ENCODE measurements at regions not wholly inside any gene's neighbourhood (a gene's known extent, or its start where the extent isn't known, plus 50 kb on each side); places are given as distances from the start of the nearest gene placed in this dataset.

DNA sequence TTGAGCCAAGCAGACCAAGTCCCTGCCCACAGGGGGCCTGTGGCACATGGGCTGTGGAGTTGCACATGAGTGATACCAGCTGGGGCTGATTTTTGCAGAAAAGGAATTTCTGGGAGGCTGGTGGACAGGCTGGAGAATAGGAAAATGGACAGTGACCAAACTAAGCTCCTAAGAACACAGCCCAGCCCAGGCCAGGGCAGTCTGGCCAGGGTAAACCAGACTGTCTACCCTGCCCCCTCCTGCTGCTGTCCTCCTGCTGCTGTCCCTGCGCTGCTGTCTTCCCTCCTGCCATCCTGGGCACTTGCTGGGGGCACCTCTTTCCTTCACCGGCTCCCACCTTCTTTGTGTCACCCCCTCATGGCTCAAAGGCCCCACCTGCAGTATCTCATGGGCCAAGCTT lies 219.2 kb downstream of the ZIC5 start:
- Histone ChIP-seq H3K4me1 (ENCODE audit: insufficient read depth) (no peaks in the 10 kb centered on the region), H3K4me2 (no peak overlapping the region), H3K27me3 (peaks cover 3% of the 10 kb centered on the region), H3K9me3 (ENCODE audit: low read depth) (no peaks in the 10 kb centered on the region), H3K9me2 (replicated peaks; ENCODE audit: insufficient read depth) (no peaks in the 10 kb centered on the region), H3K79me2 (no peaks in the 10 kb centered on the region), H3K4me3 (no peak overlapping the region), H2AFZ (no peak overlapping the region), H3K27ac (no peak overlapping the region), H3K36me3 (replicated peaks; ENCODE audit: insufficient read depth, low read depth) (no peaks in the 10 kb centered on the region), H4K20me1 (ENCODE audit: insufficient read depth, poor library complexity, severe bottlenecking) (no peaks in the 10 kb centered on the region)
- no peak for DNase-seq (ENCODE audit: low spot score)
- TF ChIP-seq, protein P1, sequence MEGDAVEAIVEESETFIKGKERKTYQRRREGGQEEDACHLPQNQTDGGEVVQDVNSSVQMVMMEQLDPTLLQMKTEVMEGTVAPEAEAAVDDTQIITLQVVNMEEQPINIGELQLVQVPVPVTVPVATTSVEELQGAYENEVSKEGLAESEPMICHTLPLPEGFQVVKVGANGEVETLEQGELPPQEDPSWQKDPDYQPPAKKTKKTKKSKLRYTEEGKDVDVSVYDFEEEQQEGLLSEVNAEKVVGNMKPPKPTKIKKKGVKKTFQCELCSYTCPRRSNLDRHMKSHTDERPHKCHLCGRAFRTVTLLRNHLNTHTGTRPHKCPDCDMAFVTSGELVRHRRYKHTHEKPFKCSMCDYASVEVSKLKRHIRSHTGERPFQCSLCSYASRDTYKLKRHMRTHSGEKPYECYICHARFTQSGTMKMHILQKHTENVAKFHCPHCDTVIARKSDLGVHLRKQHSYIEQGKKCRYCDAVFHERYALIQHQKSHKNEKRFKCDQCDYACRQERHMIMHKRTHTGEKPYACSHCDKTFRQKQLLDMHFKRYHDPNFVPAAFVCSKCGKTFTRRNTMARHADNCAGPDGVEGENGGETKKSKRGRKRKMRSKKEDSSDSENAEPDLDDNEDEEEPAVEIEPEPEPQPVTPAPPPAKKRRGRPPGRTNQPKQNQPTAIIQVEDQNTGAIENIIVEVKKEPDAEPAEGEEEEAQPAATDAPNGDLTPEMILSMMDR (IDR thresholded peaks at IDR 0.05; ENCODE audit: poor library complexity) = no peak
- 96% methylated on average over 2 of the region's 2 CpGs for WGBS (ENCODE audit: low lambda C conversion rate, missing lambda C conversion rate)

DNA sequence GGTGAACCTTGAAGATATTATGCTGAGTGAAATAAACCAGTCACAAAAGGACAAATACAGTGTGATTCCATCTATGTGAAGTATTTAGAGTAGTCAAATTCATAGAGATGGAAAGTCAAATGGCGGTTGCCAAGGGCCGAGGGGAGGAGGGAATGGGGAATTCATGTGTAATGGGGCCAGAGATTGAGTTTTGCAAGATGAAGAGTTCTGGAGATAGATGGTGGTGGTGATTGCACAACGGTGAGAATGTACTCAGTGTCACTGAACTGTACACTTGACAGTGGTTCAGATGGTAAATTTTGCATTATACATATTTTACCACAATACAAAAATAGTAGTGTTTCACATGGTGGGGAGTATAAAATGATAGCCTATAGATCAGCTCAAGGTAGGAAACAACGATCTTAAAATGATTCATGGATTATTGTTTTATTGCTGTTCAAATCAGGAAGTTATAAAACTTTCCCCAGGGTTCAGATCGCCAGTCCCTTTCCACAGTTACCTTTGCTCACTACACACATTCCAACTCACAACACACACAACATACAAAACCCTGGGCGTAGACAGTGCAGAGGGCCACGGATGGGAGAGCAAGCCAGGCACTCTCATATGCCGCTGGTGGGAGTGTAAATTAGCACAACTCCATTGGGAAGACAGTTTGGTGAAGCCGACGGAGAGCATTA lies 219.9 kb downstream of the ZIC5 start:
- H3K4me1 ChIP-seq (ENCODE audit: insufficient read depth) = no peaks in the 10 kb centered on the region
- WGBS (ENCODE audit: low lambda C conversion rate, missing lambda C conversion rate) = 88% methylated on average over 10 of the region's 10 CpGs
- peaks cover 7% of the 10 kb centered on the region for H3K27me3 ChIP-seq
- DNase-seq (ENCODE audit: low spot score) = no peak
- no peak overlapping the region for H2AFZ ChIP-seq
- H3K79me2 ChIP-seq = no peaks in the 10 kb centered on the region
- H3K9me3 ChIP-seq (ENCODE audit: low read depth) = no peaks in the 10 kb centered on the region
- H4K20me1 ChIP-seq (ENCODE audit: insufficient read depth, poor library complexity, severe bottlenecking) = no peaks in the 10 kb centered on the region
- no peak for TF ChIP-seq EZH2 (IDR thresholded peaks at IDR 0.05; ENCODE audit: borderline replicate concordance)
- TF ChIP-seq, protein P1 (IDR thresholded peaks at IDR 0.05; ENCODE audit: poor library complexity) = no peak
- H3K36me3 ChIP-seq (replicated peaks; ENCODE audit: insufficient read depth, low read depth) = no peaks in the 10 kb centered on the region
- H3K9me2 ChIP-seq (replicated peaks; ENCODE audit: insufficient read depth) = no peaks in the 10 kb centered on the region
- no peak overlapping the region for H3K4me3 ChIP-seq
- no peak overlapping the region for H3K27ac ChIP-seq
- no peak overlapping the region for H3K4me2 ChIP-seq

DNA sequence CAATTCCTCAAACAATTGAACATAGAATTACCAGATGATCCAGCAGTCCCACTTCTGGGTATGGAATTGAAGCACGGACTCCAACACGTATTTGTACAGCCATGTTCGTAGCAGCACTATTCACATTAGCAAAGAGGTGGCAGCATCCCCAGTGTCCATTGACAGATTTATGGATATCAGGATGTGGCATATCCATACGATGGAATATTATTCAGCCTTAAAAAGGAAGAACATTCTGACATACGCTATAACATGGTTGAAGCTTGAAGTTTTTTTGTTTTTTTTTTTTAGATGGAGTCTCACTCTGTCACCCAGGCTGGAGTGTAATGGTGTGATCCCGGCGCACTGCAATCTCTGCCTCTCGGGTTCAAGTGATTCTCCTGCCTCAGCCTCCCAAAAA lies 220.6 kb downstream of the ZIC5 start:
- no peak overlapping the region for H3K4me3 ChIP-seq
- no peak for DNase-seq (ENCODE audit: low spot score)
- no peaks in the 10 kb centered on the region for H3K79me2 ChIP-seq
- TF ChIP-seq EZH2phosphoT487 (IDR thresholded peaks at IDR 0.05; ENCODE audit: low read depth, severe bottlenecking, unreplicated experiment) = no peak
- TF ChIP-seq, protein P1 (IDR thresholded peaks at IDR 0.05; ENCODE audit: poor library complexity) = no peak
- TF ChIP-seq EZH2 (IDR thresholded peaks at IDR 0.05; ENCODE audit: borderline replicate concordance) = no peak
- no peaks in the 10 kb centered on the region for H3K4me1 ChIP-seq (ENCODE audit: insufficient read depth)
- H3K9me3 ChIP-seq (ENCODE audit: low read depth) = no peaks in the 10 kb centered on the region
- no peaks in the 10 kb centered on the region for H3K36me3 ChIP-seq (replicated peaks; ENCODE audit: insufficient read depth, low read depth)
- WGBS (ENCODE audit: low lambda C conversion rate, missing lambda C conversion rate) = 96% methylated on average over 8 of the region's 8 CpGs
- no peaks in the 10 kb centered on the region for H3K9me2 ChIP-seq (replicated peaks; ENCODE audit: insufficient read depth)
- H3K27me3 ChIP-seq = peaks cover 14% of the 10 kb centered on the region
- no peak overlapping the region for H3K4me2 ChIP-seq
- H2AFZ ChIP-seq = no peak overlapping the region
- H4K20me1 ChIP-seq (ENCODE audit: insufficient read depth, poor library complexity, severe bottlenecking) = no peaks in the 10 kb centered on the region
- no peak overlapping the region for H3K27ac ChIP-seq

Data from hepatocyte (in vitro differentiated cells).